HG03280 (cell line): ENCODE measurements at regions not wholly inside any gene's neighbourhood (a gene's known extent, or its start where the extent isn't known, plus 50 kb on each side); places are given as distances from the start of the nearest gene placed in this dataset.
A peak's percentile ranks its signal among the peaks of the same experiment; 100 is the strongest.

Source experiments
- ATAC-seq: cut with Tn5 transposase; IDR thresholded peaks from one replicate; pipeline ENCODE4 v1.9.1; 2021; ENCODE audit warnings: mild to moderate bottlenecking, moderate library complexity; ENCODE audit not compliant: unreplicated experiment

GRCh38 chr3:14335774-14336748, 66.3 kb upstream of the SLC6A6 start:
- ATAC-seq = no peak

DNA sequence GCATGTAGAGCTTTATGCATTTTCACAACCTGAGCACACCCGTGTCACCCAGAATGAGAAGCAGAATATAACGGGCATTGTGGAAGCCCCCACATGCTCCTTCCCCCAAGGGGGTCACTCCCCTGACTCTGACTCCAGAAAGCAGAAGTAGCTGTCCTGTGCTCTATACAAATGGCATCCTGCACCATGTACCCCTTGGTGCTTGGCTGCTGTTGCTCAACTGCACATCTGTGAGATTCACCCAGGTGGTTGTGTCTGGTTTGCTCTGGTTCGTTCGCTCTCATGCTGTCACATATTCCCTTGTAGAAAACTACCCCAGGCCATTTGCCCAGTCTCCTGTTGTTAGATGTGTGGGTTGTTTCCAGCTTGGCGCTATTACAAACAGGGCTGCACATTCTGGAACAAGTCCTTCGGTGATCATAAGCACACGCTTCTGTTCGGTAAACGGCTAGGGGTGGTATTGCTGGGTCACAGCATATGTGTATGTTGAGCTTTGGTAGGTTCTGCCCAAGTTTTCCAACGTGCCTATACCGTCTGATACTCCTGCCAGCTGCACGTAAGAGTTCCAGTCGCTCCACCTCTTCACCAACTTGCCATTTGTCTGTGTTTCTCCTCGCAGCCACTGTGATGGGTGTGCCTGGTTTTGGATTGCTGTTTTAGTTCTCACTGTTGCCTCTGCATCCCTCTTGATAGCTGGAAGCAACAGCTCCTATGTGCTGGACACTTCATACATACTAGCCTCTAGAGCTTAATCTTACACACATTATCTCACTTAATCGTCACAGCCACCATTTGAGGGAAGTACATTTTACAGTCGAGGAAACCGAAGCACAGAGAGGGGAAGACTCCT, 65.4 kb upstream of the SLC6A6 start:
- ATAC-seq = no peak

- no peak for ATAC-seq
Measured at GRCh38 chr3:14337828-14338227, 64.6 kb upstream of the SLC6A6 start.

GRCh38 chr3:14338242-14338641, 64.2 kb upstream of the SLC6A6 start:
- ATAC-seq = no peak

DNA sequence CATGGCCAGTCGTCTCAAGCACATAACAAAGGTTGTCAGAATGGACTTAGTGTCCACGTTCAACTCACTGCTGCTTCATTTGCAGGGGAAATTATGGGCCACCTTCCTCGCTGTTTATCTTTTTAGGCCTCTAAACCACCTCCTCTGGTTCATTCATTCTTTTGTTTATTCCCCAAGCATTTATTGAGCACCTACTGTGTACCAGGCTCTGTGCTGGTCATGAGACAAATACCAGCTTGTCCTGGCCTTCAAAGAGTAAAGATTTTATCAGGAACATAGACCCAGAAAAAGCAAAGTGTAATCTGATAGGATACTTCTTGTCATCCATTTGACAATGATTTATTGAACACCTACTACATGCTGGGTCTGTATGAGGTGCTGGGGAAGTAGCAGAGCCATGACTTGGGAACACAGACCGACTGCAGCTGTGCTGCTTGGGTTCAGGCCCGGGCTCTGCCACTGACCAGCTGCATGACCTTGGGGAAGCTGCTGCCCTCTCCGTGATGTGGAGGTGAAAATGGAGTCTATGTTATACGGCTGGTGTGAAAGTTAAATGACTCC, 63.4 kb upstream of the SLC6A6 start:
- ATAC-seq = no peak

DNA sequence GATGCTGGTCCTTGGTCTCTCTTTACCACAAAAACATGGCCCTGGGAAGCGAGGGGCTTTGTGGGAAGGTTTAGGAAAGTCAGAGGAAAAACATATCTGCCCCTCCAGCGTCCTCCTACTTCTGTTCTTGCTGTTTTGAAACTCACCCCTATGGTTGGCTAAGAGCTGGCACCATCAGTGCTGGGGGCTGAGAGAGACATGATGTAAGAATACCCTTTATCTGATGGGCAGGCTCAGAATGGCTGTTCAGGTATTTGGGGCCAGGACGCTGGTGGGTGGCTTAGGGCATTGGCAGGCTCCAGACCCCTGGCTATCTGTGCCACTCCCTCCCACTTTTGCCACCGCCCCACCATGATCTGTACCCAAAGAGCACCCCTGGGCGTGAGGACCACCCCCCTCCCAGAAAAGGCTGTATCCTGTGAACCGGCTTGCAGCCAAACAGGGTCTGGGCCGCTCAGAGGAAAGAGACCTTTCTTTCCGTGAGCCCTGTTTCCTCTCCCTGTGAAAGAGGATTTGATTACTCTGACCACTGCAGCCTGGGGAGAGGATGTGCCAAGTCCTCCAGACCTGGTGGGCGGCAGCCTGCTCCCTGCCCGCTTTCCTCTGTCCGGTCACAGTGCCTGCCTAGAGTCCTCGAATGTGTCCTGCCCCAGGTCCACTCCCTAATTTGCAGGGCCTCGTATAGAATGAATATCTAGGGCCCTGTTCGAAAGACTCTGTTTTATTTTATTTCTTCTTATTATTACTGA, 61.3 kb upstream of the SLC6A6 start:
- no peak for ATAC-seq

DNA sequence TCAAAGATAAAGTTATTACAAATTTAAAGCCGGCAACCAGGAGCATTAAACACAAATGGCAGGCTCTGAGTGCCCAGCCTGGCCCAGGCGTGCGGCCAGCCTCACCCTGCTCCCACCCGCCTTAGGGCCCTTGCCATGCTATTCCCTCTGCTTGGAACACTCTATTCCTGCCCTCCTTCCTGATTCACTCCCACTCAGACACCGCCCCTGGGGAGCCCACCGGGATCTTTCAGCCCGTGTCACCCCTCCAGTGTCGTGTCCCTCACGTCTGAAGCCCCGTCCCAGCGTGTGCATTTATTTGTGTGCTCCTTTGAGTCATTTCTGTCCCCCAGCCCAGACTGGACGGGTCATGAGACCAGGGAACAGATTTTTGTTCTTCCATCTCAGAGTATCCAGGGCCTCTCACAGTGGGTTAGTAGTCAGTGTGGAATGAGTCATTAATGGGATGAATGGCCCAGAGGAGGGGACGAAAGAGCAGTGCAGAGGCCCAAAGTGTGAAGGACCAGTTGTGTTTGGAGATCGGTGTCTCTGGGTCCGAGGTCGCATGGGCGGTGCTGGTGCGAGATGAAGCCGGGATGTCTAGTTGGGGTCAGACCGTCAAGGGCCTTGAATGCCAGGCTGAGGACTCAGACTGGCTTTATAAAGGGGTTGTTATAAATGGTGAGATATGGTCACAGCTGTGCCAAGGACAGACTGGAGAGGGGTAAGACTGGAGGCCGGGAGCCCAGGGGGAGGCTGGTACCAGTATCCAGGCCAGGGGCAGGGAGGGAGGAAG, 58.9 kb upstream of the SLC6A6 start:
- no peak for ATAC-seq

DNA sequence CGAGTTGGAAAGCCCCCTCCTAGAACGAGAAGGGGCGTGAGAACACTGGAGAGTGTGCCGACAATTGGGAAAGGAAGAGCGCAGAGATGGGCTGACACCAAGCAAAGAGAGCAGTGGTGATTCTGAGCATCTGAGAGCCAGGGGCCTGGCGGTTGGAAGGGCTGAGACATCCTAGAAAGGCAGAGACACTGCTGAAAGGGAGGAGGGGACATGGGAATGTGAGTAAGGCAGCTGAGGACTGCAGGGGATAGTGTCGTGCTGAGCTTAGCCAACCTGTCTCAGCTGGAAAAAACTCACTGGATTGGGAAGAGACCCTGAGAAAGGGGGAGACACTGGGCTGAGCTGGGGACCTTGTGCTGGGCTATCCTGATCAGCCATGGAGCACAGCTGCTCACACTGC, 58.1 kb upstream of the SLC6A6 start:
- ATAC-seq = no peak

GRCh38 chr3:14345496-14346150, 56.8 kb upstream of the SLC6A6 start:
- ATAC-seq = no peak

GRCh38 chr3:14346191-14346590, 56.2 kb upstream of the SLC6A6 start:
- no peak for ATAC-seq

DNA sequence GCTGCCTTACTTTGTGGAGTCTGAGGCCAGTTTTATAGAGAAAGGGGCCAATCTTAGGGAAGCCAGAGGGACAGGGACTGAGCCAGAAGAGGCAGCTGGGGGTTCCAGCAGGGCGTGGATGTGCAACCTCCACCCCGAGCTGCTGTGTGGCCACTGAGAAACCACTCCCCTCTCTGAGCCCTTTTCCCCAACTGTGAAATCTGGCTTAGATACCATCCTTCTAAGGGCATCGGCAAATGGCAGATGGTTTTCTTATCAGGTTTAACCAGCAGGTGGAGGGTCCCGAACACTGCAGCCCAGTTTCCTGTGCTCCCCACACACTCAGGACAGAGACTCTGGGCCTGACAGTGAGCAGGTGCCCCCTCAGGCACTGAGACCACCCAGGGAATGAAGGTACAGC, 55.8 kb upstream of the SLC6A6 start:
- ATAC-seq = no peak

GRCh38 chr3:14347110-14347509, 55.3 kb upstream of the SLC6A6 start:
- ATAC-seq = no peak

DNA sequence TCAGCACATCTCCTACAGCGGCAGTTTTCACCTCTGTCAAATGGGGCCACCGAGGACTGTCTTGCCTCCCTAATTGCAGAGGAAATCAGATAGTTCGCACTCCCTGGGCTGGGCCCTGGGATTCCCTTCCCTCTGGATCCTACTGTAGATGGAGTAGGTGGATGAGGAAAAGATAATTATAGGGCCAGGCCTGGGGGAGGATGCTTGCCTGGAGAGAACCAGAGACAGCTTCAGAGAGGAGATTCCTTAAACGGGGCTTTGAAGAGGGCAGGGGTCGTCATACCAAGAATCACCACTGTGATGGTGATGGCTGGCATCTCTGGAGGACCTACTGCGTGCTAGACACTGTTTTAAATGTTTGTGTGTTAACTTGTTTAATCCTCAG, 50.8 kb upstream of the SLC6A6 start:
- ATAC-seq = no peak

DNA sequence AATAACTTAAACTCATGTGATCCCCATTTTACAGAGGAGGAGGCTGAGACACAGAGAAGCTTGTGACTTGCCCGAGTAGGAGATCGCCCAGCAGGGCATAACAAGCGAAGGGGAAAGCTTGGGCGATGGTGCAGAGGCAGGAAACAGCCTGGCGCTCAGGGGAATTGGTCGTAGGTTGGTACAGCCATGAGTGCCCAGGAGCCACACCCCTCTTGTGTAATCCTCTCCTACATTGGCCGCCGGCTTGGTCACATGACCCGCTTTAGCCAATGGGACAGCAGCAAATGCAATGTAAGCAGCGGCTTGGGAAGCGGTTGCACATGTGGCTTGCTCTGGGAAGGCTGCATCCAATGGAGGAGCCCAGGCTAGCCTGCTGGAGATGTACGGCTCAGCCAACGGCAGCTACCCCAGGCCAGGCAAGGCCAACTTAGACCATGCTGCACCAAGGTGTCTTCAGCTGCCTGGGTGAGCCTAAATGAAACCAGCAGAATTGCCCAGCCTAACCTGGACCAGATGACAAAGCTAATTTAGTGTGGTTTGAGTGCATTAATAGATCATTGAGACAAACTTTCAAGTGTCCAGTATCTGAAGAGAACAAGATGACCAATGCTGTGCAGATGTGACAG, 50.3 kb upstream of the SLC6A6 start:
- peak; percentile 85 for ATAC-seq
